ENCODE measurements at regions not wholly inside any gene's neighbourhood (a gene's known extent, or its start where the extent isn't known, plus 50 kb on each side); places are given as distances from the start of the nearest gene placed in this dataset.
"Not testable (repeated sequence)": the region's sequence is repeated elsewhere in the genome, so short reads cannot be mapped to it uniquely, and the experiment has no call there.

GRCh38 chr13:50459658-50460057 is 383.8 kb downstream of the DLEU7 start:
- Histone ChIP-seq H3K4me1 (ENCODE audit: insufficient read depth, low read length) (no peaks in the 10 kb centered on the region), H3K27me3 (ENCODE audit: insufficient read depth, low read length) (no peaks in the 10 kb centered on the region), H3K9ac (ENCODE audit: low read depth, low read length) (no peak overlapping the region)

GRCh38 chr13:50460358-50460757 is 383.1 kb downstream of the DLEU7 start:
- Histone ChIP-seq H3K36me3 (ENCODE audit: insufficient read depth, low read depth, low read length) (no peaks in the 10 kb centered on the region), H3K4me3 (ENCODE audit: low read length) (no peak overlapping the region), H3K27me3 (ENCODE audit: insufficient read depth, low read length) (no peaks in the 10 kb centered on the region), H3K27ac (ENCODE audit: low read length) (no peak overlapping the region), H3K4me1 (ENCODE audit: insufficient read depth, low read length) (no peaks in the 10 kb centered on the region), H3K9ac (ENCODE audit: low read depth, low read length) (no peak overlapping the region), H3K9me3 (ENCODE audit: insufficient read depth, low read depth, low read length) (no peaks in the 10 kb centered on the region)

More at GRCh38 chr13:50459658-50460057, 383.8 kb downstream of the DLEU7 start:
- Histone ChIP-seq H3K9me3 (ENCODE audit: insufficient read depth, low read depth, low read length) (no peaks in the 10 kb centered on the region), H3K27ac (ENCODE audit: low read length) (no peak overlapping the region), H3K4me3 (ENCODE audit: low read length) (no peak overlapping the region), H3K36me3 (ENCODE audit: insufficient read depth, low read depth, low read length) (no peaks in the 10 kb centered on the region)

GRCh38 chr13:50461189-50461588 is 382.3 kb downstream of the DLEU7 start:
- no peak overlapping the region for H3K27ac ChIP-seq (ENCODE audit: low read length)
- no peaks in the 10 kb centered on the region for H3K9me3 ChIP-seq (ENCODE audit: insufficient read depth, low read depth, low read length)
- H3K4me3 ChIP-seq (ENCODE audit: low read length): no peak overlapping the region
- no peaks in the 10 kb centered on the region for H3K27me3 ChIP-seq (ENCODE audit: insufficient read depth, low read length)
- no peak overlapping the region for H3K9ac ChIP-seq (ENCODE audit: low read depth, low read length)
- H3K4me1 ChIP-seq (ENCODE audit: insufficient read depth, low read length): no peaks in the 10 kb centered on the region
- H3K36me3 ChIP-seq (ENCODE audit: insufficient read depth, low read depth, low read length): no peaks in the 10 kb centered on the region

- no peak overlapping the region for H3K9ac ChIP-seq (ENCODE audit: low read depth, low read length)
- H3K27ac ChIP-seq (ENCODE audit: low read length): no peak overlapping the region
- H3K4me3 ChIP-seq (ENCODE audit: low read length): no peak overlapping the region
- H3K4me1 ChIP-seq (ENCODE audit: insufficient read depth, low read length): no peaks in the 10 kb centered on the region
- no peaks in the 10 kb centered on the region for H3K36me3 ChIP-seq (ENCODE audit: insufficient read depth, low read depth, low read length)
- H3K27me3 ChIP-seq (ENCODE audit: insufficient read depth, low read length): no peaks in the 10 kb centered on the region
- no peaks in the 10 kb centered on the region for H3K9me3 ChIP-seq (ENCODE audit: insufficient read depth, low read depth, low read length)
Observed at GRCh38 chr13:50463719-50464118, 379.8 kb downstream of the DLEU7 start.

- Histone ChIP-seq H3K36me3 (ENCODE audit: insufficient read depth, low read depth, low read length) (no peaks in the 10 kb centered on the region), H3K9me3 (ENCODE audit: insufficient read depth, low read depth, low read length) (no peaks in the 10 kb centered on the region), H3K27me3 (ENCODE audit: insufficient read depth, low read length) (no peaks in the 10 kb centered on the region), H3K27ac (ENCODE audit: low read length) (no peak overlapping the region), H3K4me3 (ENCODE audit: low read length) (no peak overlapping the region), H3K9ac (ENCODE audit: low read depth, low read length) (no peak overlapping the region), H3K4me1 (ENCODE audit: insufficient read depth, low read length) (no peaks in the 10 kb centered on the region)
Observed at GRCh38 chr13:50464349-50465251, 378.9 kb downstream of the DLEU7 start.

GRCh38 chr13:50466456-50466855 is 377.0 kb downstream of the DLEU7 start:
- Histone ChIP-seq H3K4me1 (ENCODE audit: insufficient read depth, low read length) (no peaks in the 10 kb centered on the region), H3K27me3 (ENCODE audit: insufficient read depth, low read length) (no peaks in the 10 kb centered on the region), H3K36me3 (ENCODE audit: insufficient read depth, low read depth, low read length) (no peaks in the 10 kb centered on the region), H3K4me3 (ENCODE audit: low read length) (no peak overlapping the region), H3K27ac (ENCODE audit: low read length) (no peak overlapping the region), H3K9ac (ENCODE audit: low read depth, low read length) (no peak overlapping the region), H3K9me3 (ENCODE audit: insufficient read depth, low read depth, low read length) (no peaks in the 10 kb centered on the region)

- no peak overlapping the region for H3K27ac ChIP-seq (ENCODE audit: low read length)
- no peaks in the 10 kb centered on the region for H3K4me1 ChIP-seq (ENCODE audit: insufficient read depth, low read length)
- H3K9ac ChIP-seq (ENCODE audit: low read depth, low read length): no peak overlapping the region
- H3K27me3 ChIP-seq (ENCODE audit: insufficient read depth, low read length): no peaks in the 10 kb centered on the region
- no peak overlapping the region for H3K4me3 ChIP-seq (ENCODE audit: low read length)
- H3K9me3 ChIP-seq (ENCODE audit: insufficient read depth, low read depth, low read length): no peaks in the 10 kb centered on the region
- no peaks in the 10 kb centered on the region for H3K36me3 ChIP-seq (ENCODE audit: insufficient read depth, low read depth, low read length)
Observed at GRCh38 chr13:50467156-50468110, 376.1 kb downstream of the DLEU7 start.

GRCh38 chr13:50468849-50469669 is 374.4 kb downstream of the DLEU7 start:
- H3K27ac ChIP-seq (ENCODE audit: low read length): no peak overlapping the region
- H3K4me1 ChIP-seq (ENCODE audit: insufficient read depth, low read length): no peaks in the 10 kb centered on the region
- no peak overlapping the region for H3K4me3 ChIP-seq (ENCODE audit: low read length)
- H3K9ac ChIP-seq (ENCODE audit: low read depth, low read length): no peak overlapping the region
- no peaks in the 10 kb centered on the region for H3K9me3 ChIP-seq (ENCODE audit: insufficient read depth, low read depth, low read length)
- no peaks in the 10 kb centered on the region for H3K27me3 ChIP-seq (ENCODE audit: insufficient read depth, low read length)
- no peaks in the 10 kb centered on the region for H3K36me3 ChIP-seq (ENCODE audit: insufficient read depth, low read depth, low read length)

- H3K4me1 ChIP-seq (ENCODE audit: insufficient read depth, low read length); H3K9me3 ChIP-seq (ENCODE audit: insufficient read depth, low read depth, low read length); H3K4me3 ChIP-seq (ENCODE audit: low read length); H3K27ac ChIP-seq (ENCODE audit: low read length); H3K36me3 ChIP-seq (ENCODE audit: insufficient read depth, low read depth, low read length); H3K9ac ChIP-seq (ENCODE audit: low read depth, low read length); H3K27me3 ChIP-seq (ENCODE audit: insufficient read depth, low read length): not testable (repeated sequence)
Observed at GRCh38 chr13:50473050-50473449, 370.4 kb downstream of the DLEU7 start.

GRCh38 chr13:50474088-50474662 is 369.3 kb downstream of the DLEU7 start:
- H3K9ac ChIP-seq (ENCODE audit: low read depth, low read length): no peak overlapping the region
- H3K27ac ChIP-seq (ENCODE audit: low read length): no peak overlapping the region
- H3K9me3 ChIP-seq (ENCODE audit: insufficient read depth, low read depth, low read length): no peaks in the 10 kb centered on the region
- no peaks in the 10 kb centered on the region for H3K4me1 ChIP-seq (ENCODE audit: insufficient read depth, low read length)
- no peaks in the 10 kb centered on the region for H3K27me3 ChIP-seq (ENCODE audit: insufficient read depth, low read length)
- H3K36me3 ChIP-seq (ENCODE audit: insufficient read depth, low read depth, low read length): no peaks in the 10 kb centered on the region
- no peak overlapping the region for H3K4me3 ChIP-seq (ENCODE audit: low read length)

Measured in iPS-20b (cell line).